ENCODE measurements at regions not wholly inside any gene's neighbourhood (a gene's known extent, or its start where the extent isn't known, plus 50 kb on each side); places are given as distances from the start of the nearest gene placed in this dataset.
A peak's percentile ranks its signal among the peaks of the same experiment; 100 is the strongest.

DNA sequence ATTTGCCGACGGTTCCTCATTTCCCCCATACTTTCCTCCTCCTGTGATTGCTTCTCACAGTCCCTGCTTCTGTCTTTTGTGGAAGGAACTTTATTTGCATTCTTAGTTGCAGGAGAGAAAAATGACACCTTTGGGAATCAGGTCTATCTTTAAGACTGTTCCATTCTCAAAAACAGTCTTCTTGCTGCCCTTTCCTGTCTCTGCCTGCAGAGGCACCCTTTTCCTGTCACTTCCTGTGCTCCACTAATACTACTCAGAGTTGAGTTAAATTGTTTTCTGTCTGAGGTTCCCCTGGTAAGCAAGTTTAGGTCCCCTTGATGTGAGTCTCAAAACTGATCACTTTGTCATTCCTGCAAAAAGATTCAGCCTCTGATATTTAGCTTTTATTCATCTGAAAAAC is 208.8 kb upstream of the CLNK start:
- ChIA-PET POLR2A (no interaction called here), RAD21 (ENCODE audit: low non-redundant PET in 1 of 2, low total read pairs in 2 of 2, uncharacterized antibody in 2 of 2, unreplicated experiment in 2 of 2) (no interaction called here), CTCF (interaction anchor here (1.5 to 3.1 kb wide), 2 partner anchors 13 to 237 kb away, joined by 3 to 10 read pairs; no protein-coding TSS in a partner anchor)
- no peak overlapping the region for H3K27ac ChIP-seq (ENCODE audit: low read depth, low read length)
- no peak overlapping the region for H3K4me2 ChIP-seq (ENCODE audit: low read length)
- H3K27me3 ChIP-seq (ENCODE audit: insufficient read depth, low read length), result no peaks in the 10 kb centered on the region
- no peaks in the 10 kb centered on the region for H4K20me1 ChIP-seq (ENCODE audit: insufficient read depth)
- no TSS peak for BruUV-seq (replicated peaks)
- H3K9ac ChIP-seq (ENCODE audit: low read length), result no peak overlapping the region
- peak; percentile 80 for ATAC-seq
- H3K9me3 ChIP-seq (ENCODE audit: control insufficient read depth in 1 of 2, insufficient read depth in 1 of 2, low read depth in 1 of 2, low read length in 2 of 2), result no peaks in the 10 kb centered on the region
- intact Hi-C loops (cut with micrococcal nuclease), result loop anchor here (10.0 kb wide), 2 partner anchors 299 to 511 kb away; no protein-coding TSS in a partner anchor
- no peaks in the 10 kb centered on the region for H3K4me1 ChIP-seq (ENCODE audit: control insufficient read depth in 1 of 2, insufficient read depth in 2 of 2, low read length in 2 of 2)
- no peak overlapping the region for H3K4me3 ChIP-seq (replicated peaks in 1 of 2; ENCODE audit: low read depth in 1 of 2, low read length in 2 of 2)
- no peaks in the 10 kb centered on the region for H3K9me2 ChIP-seq (ENCODE audit: insufficient read depth)
- no peaks in the 10 kb centered on the region for H3K79me2 ChIP-seq (ENCODE audit: insufficient read depth, low read length)
- TF ChIP-seq CEBPB (IDR thresholded peaks at IDR 0.05; ENCODE audit: low read depth) (no peak), RAD21 (IDR thresholded peaks at IDR 0.05; ENCODE audit: low read depth) (peak; percentile 56)
- TF ChIP-seq, protein P1, sequence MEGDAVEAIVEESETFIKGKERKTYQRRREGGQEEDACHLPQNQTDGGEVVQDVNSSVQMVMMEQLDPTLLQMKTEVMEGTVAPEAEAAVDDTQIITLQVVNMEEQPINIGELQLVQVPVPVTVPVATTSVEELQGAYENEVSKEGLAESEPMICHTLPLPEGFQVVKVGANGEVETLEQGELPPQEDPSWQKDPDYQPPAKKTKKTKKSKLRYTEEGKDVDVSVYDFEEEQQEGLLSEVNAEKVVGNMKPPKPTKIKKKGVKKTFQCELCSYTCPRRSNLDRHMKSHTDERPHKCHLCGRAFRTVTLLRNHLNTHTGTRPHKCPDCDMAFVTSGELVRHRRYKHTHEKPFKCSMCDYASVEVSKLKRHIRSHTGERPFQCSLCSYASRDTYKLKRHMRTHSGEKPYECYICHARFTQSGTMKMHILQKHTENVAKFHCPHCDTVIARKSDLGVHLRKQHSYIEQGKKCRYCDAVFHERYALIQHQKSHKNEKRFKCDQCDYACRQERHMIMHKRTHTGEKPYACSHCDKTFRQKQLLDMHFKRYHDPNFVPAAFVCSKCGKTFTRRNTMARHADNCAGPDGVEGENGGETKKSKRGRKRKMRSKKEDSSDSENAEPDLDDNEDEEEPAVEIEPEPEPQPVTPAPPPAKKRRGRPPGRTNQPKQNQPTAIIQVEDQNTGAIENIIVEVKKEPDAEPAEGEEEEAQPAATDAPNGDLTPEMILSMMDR (IDR thresholded peaks at IDR 0.05 in 2 of 3, conservative IDR thresholded peaks at IDR 0.05 in 1 of 3; ENCODE audit: borderline replicate concordance in 1 of 3, insufficient read depth in 1 of 3, low read depth in 2 of 3, low read length in 2 of 3), result peak; percentile 6 to 65 (median 62); a peak in 4 of 6 replicates
- H2AFZ ChIP-seq (ENCODE audit: low read depth, low read length, poor library complexity, severe bottlenecking), result no peak overlapping the region
- DNase-seq (ENCODE audit: low read depth, low spot score), result no peak
- H3K36me3 ChIP-seq (ENCODE audit: control insufficient read depth in 1 of 2, insufficient read depth in 2 of 2, low read length in 2 of 2), result no peaks in the 10 kb centered on the region

DNA sequence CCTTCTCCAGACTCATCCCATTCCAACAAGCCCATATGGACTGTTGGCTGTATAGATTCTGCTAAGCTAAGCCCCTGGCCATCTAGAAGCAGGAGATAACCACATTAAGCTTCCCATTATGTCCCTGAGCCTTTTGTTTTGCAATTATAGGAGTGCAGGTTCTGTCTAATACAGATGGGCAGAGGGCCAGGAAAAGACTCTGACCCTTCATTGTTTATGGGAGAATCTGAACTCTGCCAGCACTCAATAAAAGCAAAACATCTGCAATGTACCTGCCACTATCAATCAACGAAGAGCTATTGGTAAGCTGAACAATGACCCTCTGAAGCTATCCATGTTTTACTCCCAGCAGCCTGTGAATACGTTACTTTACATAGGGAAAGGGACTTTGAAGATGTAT is 207.3 kb upstream of the CLNK start:
- no peaks in the 10 kb centered on the region for H3K79me2 ChIP-seq (ENCODE audit: insufficient read depth, low read length)
- no peaks in the 10 kb centered on the region for H3K4me1 ChIP-seq (ENCODE audit: control insufficient read depth in 1 of 2, insufficient read depth in 2 of 2, low read length in 2 of 2)
- ChIA-PET POLR2A (no interaction called here), RAD21 (ENCODE audit: low non-redundant PET in 1 of 2, low total read pairs in 2 of 2, uncharacterized antibody in 2 of 2, unreplicated experiment in 2 of 2) (interaction anchor here in 1 of 2 experiments (0.6 kb wide), 1 partner anchor 376 kb away, joined by 3 read pairs; no protein-coding TSS in a partner anchor), CTCF (interaction anchor here (0.6 to 3.1 kb wide), 2 partner anchors 8 to 11 kb away, joined by 3 to 10 read pairs; no protein-coding TSS in a partner anchor)
- DNase-seq (ENCODE audit: low read depth, low spot score) (no peak), ATAC-seq (no peak)
- no peak overlapping the region for H3K9ac ChIP-seq (ENCODE audit: low read length)
- H4K20me1 ChIP-seq (ENCODE audit: insufficient read depth), result no peaks in the 10 kb centered on the region
- H3K9me2 ChIP-seq (ENCODE audit: insufficient read depth), result no peaks in the 10 kb centered on the region
- no peaks in the 10 kb centered on the region for H3K9me3 ChIP-seq (ENCODE audit: control insufficient read depth in 1 of 2, insufficient read depth in 1 of 2, low read depth in 1 of 2, low read length in 2 of 2)
- H3K36me3 ChIP-seq (ENCODE audit: control insufficient read depth in 1 of 2, insufficient read depth in 2 of 2, low read length in 2 of 2), result no peaks in the 10 kb centered on the region
- H3K4me3 ChIP-seq (replicated peaks in 1 of 2; ENCODE audit: low read depth in 1 of 2, low read length in 2 of 2), result no peak overlapping the region
- no peak overlapping the region for H2AFZ ChIP-seq (ENCODE audit: low read depth, low read length, poor library complexity, severe bottlenecking)
- intact Hi-C loops (cut with micrococcal nuclease), result loop anchor here (10.0 kb wide), 2 partner anchors 297 to 513 kb away; no protein-coding TSS in a partner anchor
- no peaks in the 10 kb centered on the region for H3K27me3 ChIP-seq (ENCODE audit: insufficient read depth, low read length)
- no TSS peak for BruUV-seq (replicated peaks)
- H3K27ac ChIP-seq (ENCODE audit: low read depth, low read length), result no peak overlapping the region
- TF ChIP-seq ZNF274 (IDR thresholded peaks at IDR 0.05; ENCODE audit: low read depth, low read length), result no peak
- TF ChIP-seq RAD21 (IDR thresholded peaks at IDR 0.05; ENCODE audit: low read depth), result no peak
- TF ChIP-seq, protein P1 (IDR thresholded peaks at IDR 0.05 in 2 of 3, conservative IDR thresholded peaks at IDR 0.05 in 1 of 3; ENCODE audit: borderline replicate concordance in 1 of 3, insufficient read depth in 1 of 3, low read depth in 2 of 3, low read length in 2 of 3), result no peak
- H3K4me2 ChIP-seq (ENCODE audit: low read length), result no peak overlapping the region
